GM18502 (cell line): ENCODE measurements at regions not wholly inside any gene's neighbourhood (a gene's known extent, or its start where the extent isn't known, plus 50 kb on each side); places are given as distances from the start of the nearest gene placed in this dataset.

Source experiments
- ATAC-seq: cut with Tn5 transposase; IDR thresholded peaks from one replicate; pipeline ENCODE4 v1.9.1; 2021; ENCODE audit warnings: mild to moderate bottlenecking; ENCODE audit not compliant: unreplicated experiment, poor library complexity

GRCh38 chr4:147052361-147052760 is 106.7 kb upstream of the TTC29 start:
- no peak for ATAC-seq

GRCh38 chr4:147054228-147054872 is 108.7 kb upstream of the TTC29 start:
- ATAC-seq: no peak

- peak; percentile 40 for ATAC-seq
Measured at GRCh38 chr4:147056940-147057610, 111.4 kb upstream of the TTC29 start.

- ATAC-seq: peak; percentile 46
Measured at GRCh38 chr4:147057611-147058190, 112.0 kb upstream of the TTC29 start.

- no peak for ATAC-seq
Measured at GRCh38 chr4:147059064-147059731, 113.5 kb upstream of the TTC29 start.

GRCh38 chr4:147060151-147060931 is 114.7 kb upstream of the TTC29 start:
- ATAC-seq: no peak

- ATAC-seq: no peak
Measured at GRCh38 chr4:147064856-147065255, 119.2 kb upstream of the TTC29 start.

GRCh38 chr4:147068564-147068963 is 122.9 kb upstream of the TTC29 start:
- ATAC-seq: no peak

GRCh38 chr4:147071209-147071740 is 125.6 kb upstream of the TTC29 start:
- ATAC-seq: no peak

- ATAC-seq: no peak
Measured at GRCh38 chr4:147076179-147076578, 130.5 kb upstream of the TTC29 start.

- no peak for ATAC-seq
Measured at GRCh38 chr4:147076728-147077127, 131.1 kb upstream of the TTC29 start.

- ATAC-seq: no peak
Measured at GRCh38 chr4:147078362-147078761, 132.7 kb upstream of the TTC29 start.

GRCh38 chr4:147078875-147079658 is 133.4 kb upstream of the TTC29 start:
- no peak for ATAC-seq

- no peak for ATAC-seq
Measured at GRCh38 chr4:147084861-147085260, 139.2 kb upstream of the TTC29 start.

GRCh38 chr4:147085781-147086180 is 140.1 kb upstream of the TTC29 start:
- no peak for ATAC-seq

- ATAC-seq: no peak
Measured at GRCh38 chr4:147088146-147088545, 142.5 kb upstream of the TTC29 start.

- no peak for ATAC-seq
Measured at GRCh38 chr4:147090486-147090885, 144.8 kb upstream of the TTC29 start.

- ATAC-seq: no peak
Measured at GRCh38 chr4:147093206-147093605, 147.5 kb upstream of the TTC29 start.

GRCh38 chr4:147094238-147094637 is 148.6 kb upstream of the TTC29 start:
- ATAC-seq: no peak
